ENCODE measurements at regions not wholly inside any gene's neighbourhood (a gene's known extent, or its start where the extent isn't known, plus 50 kb on each side); places are given as distances from the start of the nearest gene placed in this dataset.

DNA sequence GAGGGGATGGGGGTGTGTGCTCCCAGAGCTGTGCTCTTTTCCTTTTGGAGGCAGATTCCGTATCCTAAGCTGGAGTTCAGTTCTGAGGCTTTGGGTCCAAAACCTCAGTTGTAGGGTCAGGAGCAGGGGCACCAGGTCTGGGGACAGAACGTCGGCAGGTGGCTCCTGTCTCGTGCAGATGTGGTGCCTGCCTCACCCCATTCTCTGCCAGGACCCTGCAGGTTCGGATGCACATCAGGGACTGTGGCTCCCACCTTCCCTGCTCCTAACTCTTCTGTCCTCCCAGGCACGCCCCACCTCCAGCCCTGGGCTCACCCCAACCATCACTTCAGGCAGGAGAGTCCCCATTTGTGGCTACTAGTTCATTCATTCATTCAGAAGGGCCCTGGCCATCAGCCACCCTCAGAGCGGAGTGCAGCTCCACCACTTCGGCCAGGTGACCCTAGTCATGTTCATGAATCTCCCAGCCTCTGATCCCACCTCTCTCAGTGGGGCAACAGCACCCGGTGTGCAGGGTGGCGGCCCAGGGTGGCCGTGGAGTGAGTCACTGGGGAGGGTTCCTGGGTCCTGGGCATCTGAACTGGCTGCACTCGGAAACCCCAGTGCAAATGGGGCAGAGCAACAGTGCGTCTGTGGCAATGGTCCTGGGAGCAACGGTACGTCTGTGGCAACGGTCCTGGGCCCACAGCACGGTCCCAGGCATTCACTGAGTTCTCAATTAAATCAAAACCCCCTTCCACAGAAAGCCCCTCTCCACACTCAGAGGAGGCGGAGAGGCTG is 100.8 kb upstream of the FAM20C start:
- peaks cover 10% of the 10 kb centered on the region for H3K79me2 ChIP-seq (ENCODE audit: low read length)
- no TSS peak for BruUV-seq (replicated peaks)
- H3K4me2 ChIP-seq (ENCODE audit: low read length), result no peak overlapping the region
- H3K36me3 ChIP-seq (ENCODE audit: low read depth, low read length), result no peaks in the 10 kb centered on the region
- intact Hi-C loops (cut with micrococcal nuclease), result no loop called here
- TF ChIP-seq, protein P1, sequence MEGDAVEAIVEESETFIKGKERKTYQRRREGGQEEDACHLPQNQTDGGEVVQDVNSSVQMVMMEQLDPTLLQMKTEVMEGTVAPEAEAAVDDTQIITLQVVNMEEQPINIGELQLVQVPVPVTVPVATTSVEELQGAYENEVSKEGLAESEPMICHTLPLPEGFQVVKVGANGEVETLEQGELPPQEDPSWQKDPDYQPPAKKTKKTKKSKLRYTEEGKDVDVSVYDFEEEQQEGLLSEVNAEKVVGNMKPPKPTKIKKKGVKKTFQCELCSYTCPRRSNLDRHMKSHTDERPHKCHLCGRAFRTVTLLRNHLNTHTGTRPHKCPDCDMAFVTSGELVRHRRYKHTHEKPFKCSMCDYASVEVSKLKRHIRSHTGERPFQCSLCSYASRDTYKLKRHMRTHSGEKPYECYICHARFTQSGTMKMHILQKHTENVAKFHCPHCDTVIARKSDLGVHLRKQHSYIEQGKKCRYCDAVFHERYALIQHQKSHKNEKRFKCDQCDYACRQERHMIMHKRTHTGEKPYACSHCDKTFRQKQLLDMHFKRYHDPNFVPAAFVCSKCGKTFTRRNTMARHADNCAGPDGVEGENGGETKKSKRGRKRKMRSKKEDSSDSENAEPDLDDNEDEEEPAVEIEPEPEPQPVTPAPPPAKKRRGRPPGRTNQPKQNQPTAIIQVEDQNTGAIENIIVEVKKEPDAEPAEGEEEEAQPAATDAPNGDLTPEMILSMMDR (conservative IDR thresholded peaks at IDR 0.05; ENCODE audit: low read depth, low read length), result no peak
- TF ChIP-seq EZH2phosphoT487 (IDR thresholded peaks at IDR 0.05; ENCODE audit: borderline replicate concordance, low read length) (no peak), EZH2 (IDR thresholded peaks at IDR 0.05; ENCODE audit: low read length, unreplicated experiment) (no peak)
- H3K9me2 ChIP-seq (replicated peaks; ENCODE audit: low read length), result no peaks in the 10 kb centered on the region
- no peak for ATAC-seq
- ChIA-PET POLR2A (ENCODE audit: unreplicated experiment) (no interaction called here), CTCF (no interaction called here)
- H2AFZ ChIP-seq (ENCODE audit: low read length), result no peak overlapping the region
- H3K27ac ChIP-seq (ENCODE audit: low read length), result no peak overlapping the region
- no peak overlapping the region for H3K9ac ChIP-seq (ENCODE audit: low read length)
- no peaks in the 10 kb centered on the region for H3K27me3 ChIP-seq (ENCODE audit: low read length)
- H4K20me1 ChIP-seq (ENCODE audit: low read length), result no peaks in the 10 kb centered on the region
- H3K9me3 ChIP-seq (ENCODE audit: low read length), result no peaks in the 10 kb centered on the region
- no peak overlapping the region for H3K4me3 ChIP-seq (ENCODE audit: low read length)
- no peak for DNase-seq
- H3F3A ChIP-seq (ENCODE audit: low read length, unreplicated experiment), result peaks cover 11% of the 10 kb centered on the region
- H3K4me1 ChIP-seq (ENCODE audit: insufficient read depth, low read length), result peaks cover 49% of the 10 kb centered on the region

DNA sequence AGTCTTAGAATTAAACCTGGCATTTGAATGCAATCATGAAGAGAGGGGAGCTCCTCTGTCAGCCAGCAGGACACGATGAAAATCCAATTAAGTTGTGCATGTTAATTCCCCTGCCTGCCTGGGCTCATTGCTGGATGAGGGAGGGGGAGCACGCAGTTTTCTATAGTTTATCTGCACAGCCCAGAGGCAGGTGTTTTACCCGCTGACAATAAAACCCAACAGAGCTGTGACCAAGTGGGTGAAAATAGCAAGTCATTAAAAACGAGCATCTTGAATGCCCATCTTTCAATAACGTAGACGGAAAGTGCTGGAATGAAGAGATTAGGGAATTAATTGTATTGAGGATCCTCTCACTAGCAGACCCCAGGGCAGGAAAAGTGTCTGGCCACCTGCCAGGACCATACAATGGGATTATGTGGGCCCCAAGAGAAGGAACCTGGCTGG is 100.1 kb upstream of the FAM20C start:
- CTCF ChIA-PET, result no interaction called here
- no peaks in the 10 kb centered on the region for H4K20me1 ChIP-seq (ENCODE audit: low read length)
- TF ChIP-seq, protein P1 (conservative IDR thresholded peaks at IDR 0.05; ENCODE audit: low read depth, low read length), result no peak
- TF ChIP-seq EZH2 (IDR thresholded peaks at IDR 0.05; ENCODE audit: low read length, unreplicated experiment) (no peak), EZH2phosphoT487 (IDR thresholded peaks at IDR 0.05; ENCODE audit: borderline replicate concordance, low read length) (no peak)
- H3K79me2 ChIP-seq (ENCODE audit: low read length), result peaks cover 10% of the 10 kb centered on the region
- no peak overlapping the region for H3K4me2 ChIP-seq (ENCODE audit: low read length)
- DNase-seq (no peak), ATAC-seq (no peak)
- H3F3A ChIP-seq (ENCODE audit: low read length, unreplicated experiment), result peaks cover 11% of the 10 kb centered on the region
- intact Hi-C loops (cut with micrococcal nuclease), result no loop called here
- H3K27me3 ChIP-seq (ENCODE audit: low read length), result no peaks in the 10 kb centered on the region
- POLR2A ChIA-PET (ENCODE audit: unreplicated experiment), result no interaction called here
- H3K27ac ChIP-seq (ENCODE audit: low read length), result no peak overlapping the region
- BruUV-seq (replicated peaks), result no TSS peak
- peaks cover 49% of the 10 kb centered on the region for H3K4me1 ChIP-seq (ENCODE audit: insufficient read depth, low read length)
- H3K4me3 ChIP-seq (ENCODE audit: low read length), result no peak overlapping the region
- H3K9ac ChIP-seq (ENCODE audit: low read length), result no peak overlapping the region
- H2AFZ ChIP-seq (ENCODE audit: low read length), result no peak overlapping the region
- H3K9me3 ChIP-seq (ENCODE audit: low read length), result no peaks in the 10 kb centered on the region
- no peaks in the 10 kb centered on the region for H3K36me3 ChIP-seq (ENCODE audit: low read depth, low read length)
- no peaks in the 10 kb centered on the region for H3K9me2 ChIP-seq (replicated peaks; ENCODE audit: low read length)

DNA sequence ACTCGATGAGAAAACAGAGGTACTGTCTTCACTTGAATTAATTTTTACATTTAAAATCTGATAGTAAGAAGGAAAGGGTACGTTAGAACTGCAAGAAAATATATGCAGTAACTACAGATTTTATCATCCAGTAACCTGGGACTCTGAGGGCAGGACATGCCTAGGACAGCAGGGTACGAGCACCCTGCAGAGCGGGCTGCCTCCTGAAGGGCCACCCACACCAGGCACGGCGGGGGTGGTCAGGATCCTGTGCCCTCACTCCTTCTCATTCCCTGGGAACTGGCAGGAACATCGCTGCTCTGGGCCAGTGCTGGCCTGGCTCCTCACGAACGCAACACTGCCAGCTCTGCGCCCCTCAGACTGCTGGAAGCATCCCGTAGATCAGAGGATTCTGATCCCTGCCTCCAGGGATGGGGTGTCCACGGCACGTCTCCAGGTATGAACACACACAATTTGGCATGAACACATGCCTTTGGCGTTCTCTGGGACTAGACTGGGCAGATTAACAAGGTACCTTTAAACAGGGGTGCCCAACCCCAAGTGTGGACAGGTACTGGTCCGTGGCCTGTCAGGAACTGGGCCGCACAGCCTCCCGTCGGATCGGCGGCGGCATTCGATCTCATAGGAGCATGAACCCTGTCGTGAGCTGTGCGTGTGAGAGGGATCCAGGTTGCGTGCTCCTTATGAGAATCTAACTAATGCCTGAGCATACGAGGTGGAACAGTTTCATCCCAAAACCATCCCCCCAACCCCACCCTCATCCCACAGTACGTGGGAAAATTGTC is 99.3 kb upstream of the FAM20C start:
- Histone ChIP-seq H3K9ac (ENCODE audit: low read length) (no peak overlapping the region), H3K79me2 (ENCODE audit: low read length) (peaks cover 10% of the 10 kb centered on the region), H3K4me1 (ENCODE audit: insufficient read depth, low read length) (peaks cover 49% of the 10 kb centered on the region), H3K27ac (ENCODE audit: low read length) (no peak overlapping the region), H3K9me3 (ENCODE audit: low read length) (no peaks in the 10 kb centered on the region), H3K36me3 (ENCODE audit: low read depth, low read length) (no peaks in the 10 kb centered on the region), H3K27me3 (ENCODE audit: low read length) (no peaks in the 10 kb centered on the region), H3K4me2 (ENCODE audit: low read length) (no peak overlapping the region), H3F3A (ENCODE audit: low read length, unreplicated experiment) (peaks cover 11% of the 10 kb centered on the region), H3K4me3 (ENCODE audit: low read length) (no peak overlapping the region), H3K9me2 (replicated peaks; ENCODE audit: low read length) (no peaks in the 10 kb centered on the region), H2AFZ (ENCODE audit: low read length) (no peak overlapping the region), H4K20me1 (ENCODE audit: low read length) (no peaks in the 10 kb centered on the region)
- DNase-seq (no peak), ATAC-seq (no peak)
- BruUV-seq (replicated peaks), result no TSS peak
- ChIA-PET CTCF (no interaction called here), POLR2A (ENCODE audit: unreplicated experiment) (no interaction called here)
- intact Hi-C loops (cut with micrococcal nuclease), result no loop called here
- TF ChIP-seq EZH2 (IDR thresholded peaks at IDR 0.05; ENCODE audit: low read length, unreplicated experiment), result no peak
- TF ChIP-seq, protein P1 (conservative IDR thresholded peaks at IDR 0.05; ENCODE audit: low read depth, low read length), result no peak
- TF ChIP-seq EZH2phosphoT487 (IDR thresholded peaks at IDR 0.05; ENCODE audit: borderline replicate concordance, low read length), result no peak
